ENCODE measurements at regions not wholly inside any gene's neighbourhood (a gene's known extent, or its start where the extent isn't known, plus 50 kb on each side); places are given as distances from the start of the nearest gene placed in this dataset.

DNA sequence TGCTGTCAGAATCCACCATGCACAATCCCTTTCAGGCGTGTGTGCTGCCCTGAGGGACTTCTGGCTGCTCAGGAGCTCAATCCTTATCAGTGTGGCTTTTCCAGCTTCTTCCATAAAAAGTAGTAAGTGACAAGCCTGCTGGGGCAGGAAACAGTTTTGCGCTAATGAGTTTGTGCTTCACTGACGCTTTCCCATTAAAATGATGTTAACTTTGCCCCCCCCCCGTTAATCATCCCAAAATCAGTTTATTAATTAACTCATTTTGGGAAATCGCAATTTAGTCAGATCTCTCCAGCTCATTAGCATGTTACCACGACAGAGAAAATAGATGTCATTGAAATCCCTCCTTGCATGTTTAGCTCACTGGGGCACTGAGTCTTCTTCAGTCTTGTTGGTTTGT is 186.5 kb upstream of the TENM4 start:
- DNase-seq (ENCODE audit: extremely low read depth, insufficient read length), result no peak
- Histone ChIP-seq H3K4me3 (replicated peaks; ENCODE audit: low read depth, low read length) (no peak overlapping the region), H3K27me3 (replicated peaks; ENCODE audit: control insufficient read depth, insufficient read depth, low read length) (no peaks in the 10 kb centered on the region), H3K36me3 (ENCODE audit: control insufficient read depth, insufficient read depth, low read length) (no peaks in the 10 kb centered on the region)
- TF ChIP-seq, protein P1, sequence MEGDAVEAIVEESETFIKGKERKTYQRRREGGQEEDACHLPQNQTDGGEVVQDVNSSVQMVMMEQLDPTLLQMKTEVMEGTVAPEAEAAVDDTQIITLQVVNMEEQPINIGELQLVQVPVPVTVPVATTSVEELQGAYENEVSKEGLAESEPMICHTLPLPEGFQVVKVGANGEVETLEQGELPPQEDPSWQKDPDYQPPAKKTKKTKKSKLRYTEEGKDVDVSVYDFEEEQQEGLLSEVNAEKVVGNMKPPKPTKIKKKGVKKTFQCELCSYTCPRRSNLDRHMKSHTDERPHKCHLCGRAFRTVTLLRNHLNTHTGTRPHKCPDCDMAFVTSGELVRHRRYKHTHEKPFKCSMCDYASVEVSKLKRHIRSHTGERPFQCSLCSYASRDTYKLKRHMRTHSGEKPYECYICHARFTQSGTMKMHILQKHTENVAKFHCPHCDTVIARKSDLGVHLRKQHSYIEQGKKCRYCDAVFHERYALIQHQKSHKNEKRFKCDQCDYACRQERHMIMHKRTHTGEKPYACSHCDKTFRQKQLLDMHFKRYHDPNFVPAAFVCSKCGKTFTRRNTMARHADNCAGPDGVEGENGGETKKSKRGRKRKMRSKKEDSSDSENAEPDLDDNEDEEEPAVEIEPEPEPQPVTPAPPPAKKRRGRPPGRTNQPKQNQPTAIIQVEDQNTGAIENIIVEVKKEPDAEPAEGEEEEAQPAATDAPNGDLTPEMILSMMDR (IDR thresholded peaks at IDR 0.05; ENCODE audit: insufficient read depth, low read length, poor library complexity, severe bottlenecking), result no peak

DNA sequence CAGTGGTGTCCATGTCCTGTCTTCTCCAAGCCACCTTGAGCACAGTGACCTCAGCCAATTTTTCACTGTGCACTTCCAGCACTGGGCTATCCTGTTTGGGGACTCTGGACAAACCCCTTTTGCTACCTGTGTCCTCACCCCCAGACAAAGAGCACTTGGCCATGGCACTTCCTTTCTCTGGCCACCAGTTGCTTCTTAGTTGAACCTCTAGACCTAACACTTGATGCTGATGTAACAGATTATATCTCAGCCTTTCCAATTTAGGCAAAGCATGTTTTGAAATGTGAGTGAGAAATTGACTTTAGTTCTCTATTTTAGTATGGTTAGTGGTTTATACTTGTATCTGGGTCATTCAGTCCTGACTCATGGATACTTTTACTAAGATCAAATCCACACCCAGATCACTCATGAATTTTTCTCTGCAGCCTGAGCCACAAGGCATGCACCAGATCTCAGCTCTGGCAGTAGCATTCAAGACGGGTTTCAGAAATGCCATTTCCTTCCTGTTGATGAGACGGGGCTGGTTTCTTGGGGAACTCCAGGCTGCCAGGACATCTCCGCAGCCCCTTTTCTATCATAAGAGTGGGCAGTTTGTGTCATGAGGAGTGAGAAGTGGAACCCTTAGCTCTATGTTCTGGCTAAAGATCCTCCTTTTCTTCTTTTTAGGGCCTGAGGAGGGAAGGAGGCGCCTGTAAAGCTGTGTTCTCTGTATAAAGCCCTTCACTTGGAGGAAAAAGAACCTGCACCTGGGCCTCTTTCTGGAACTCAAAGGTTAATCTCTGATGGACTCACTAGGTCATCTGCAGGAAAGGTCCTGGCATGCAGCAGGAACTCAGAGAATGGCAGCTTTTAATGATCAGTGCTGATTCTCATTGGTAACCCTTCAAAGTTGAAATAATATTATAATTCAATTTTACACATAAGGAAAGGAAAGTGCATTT is 185.6 kb upstream of the TENM4 start:
- no peaks in the 10 kb centered on the region for H3K27me3 ChIP-seq (replicated peaks; ENCODE audit: control insufficient read depth, insufficient read depth, low read length)
- DNase-seq (ENCODE audit: extremely low read depth, insufficient read length), result no peak
- no peaks in the 10 kb centered on the region for H3K36me3 ChIP-seq (ENCODE audit: control insufficient read depth, insufficient read depth, low read length)
- no peak overlapping the region for H3K4me3 ChIP-seq (replicated peaks; ENCODE audit: low read depth, low read length)
- TF ChIP-seq, protein P1 (IDR thresholded peaks at IDR 0.05; ENCODE audit: insufficient read depth, low read length, poor library complexity, severe bottlenecking), result no peak

DNA sequence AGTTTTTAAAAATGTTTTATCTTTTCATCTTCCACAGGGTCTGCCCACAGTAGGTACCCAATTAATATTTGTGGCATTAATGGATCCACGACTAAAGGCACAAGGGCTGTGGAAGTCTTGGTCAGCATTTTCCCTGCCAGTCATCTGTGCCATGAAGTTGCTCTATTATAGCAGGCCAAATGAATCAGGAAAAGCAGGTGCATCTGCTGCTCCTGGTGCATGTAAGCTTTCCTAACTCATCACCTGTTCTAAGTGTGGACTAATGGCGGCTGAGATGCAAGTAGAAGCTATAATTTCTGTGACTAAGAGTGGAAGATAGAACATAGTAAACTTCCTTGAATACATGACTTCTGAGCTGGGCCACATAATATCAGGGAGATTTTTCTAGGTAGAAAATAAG is 182.5 kb upstream of the TENM4 start:
- no peak for DNase-seq (ENCODE audit: extremely low read depth, insufficient read length)
- no peaks in the 10 kb centered on the region for H3K36me3 ChIP-seq (ENCODE audit: control insufficient read depth, insufficient read depth, low read length)
- no peaks in the 10 kb centered on the region for H3K27me3 ChIP-seq (replicated peaks; ENCODE audit: control insufficient read depth, insufficient read depth, low read length)
- TF ChIP-seq, protein P1 (IDR thresholded peaks at IDR 0.05; ENCODE audit: insufficient read depth, low read length, poor library complexity, severe bottlenecking), result no peak
- no peak overlapping the region for H3K4me3 ChIP-seq (replicated peaks; ENCODE audit: low read depth, low read length)

GRCh38 chr11:79617561-79617960 is 176.7 kb upstream of the TENM4 start:
- Histone ChIP-seq H3K36me3 (ENCODE audit: control insufficient read depth, insufficient read depth, low read length) (no peaks in the 10 kb centered on the region), H3K27me3 (replicated peaks; ENCODE audit: control insufficient read depth, insufficient read depth, low read length) (peaks cover 3% of the 10 kb centered on the region; the same call in 1 of the 2 replicates), H3K4me3 (replicated peaks; ENCODE audit: low read depth, low read length) (no peak overlapping the region)
- TF ChIP-seq, protein P1 (IDR thresholded peaks at IDR 0.05; ENCODE audit: insufficient read depth, low read length, poor library complexity, severe bottlenecking), result no peak
- no peak for DNase-seq (ENCODE audit: extremely low read depth, insufficient read length)

GRCh38 chr11:79616392-79616851 is 175.6 kb upstream of the TENM4 start:
- Histone ChIP-seq H3K4me3 (replicated peaks; ENCODE audit: low read depth, low read length) (no peak overlapping the region), H3K36me3 (ENCODE audit: control insufficient read depth, insufficient read depth, low read length) (no peaks in the 10 kb centered on the region), H3K27me3 (replicated peaks; ENCODE audit: control insufficient read depth, insufficient read depth, low read length) (peaks cover 3% of the 10 kb centered on the region; the same call in 1 of the 2 replicates)
- TF ChIP-seq, protein P1 (IDR thresholded peaks at IDR 0.05; ENCODE audit: insufficient read depth, low read length, poor library complexity, severe bottlenecking), result no peak
- no peak for DNase-seq (ENCODE audit: extremely low read depth, insufficient read length)

Measured in GM06990 (cell line).